ENCODE measurements at regions not wholly inside any gene's neighbourhood (a gene's known extent, or its start where the extent isn't known, plus 50 kb on each side); places are given as distances from the start of the nearest gene placed in this dataset.

DNA sequence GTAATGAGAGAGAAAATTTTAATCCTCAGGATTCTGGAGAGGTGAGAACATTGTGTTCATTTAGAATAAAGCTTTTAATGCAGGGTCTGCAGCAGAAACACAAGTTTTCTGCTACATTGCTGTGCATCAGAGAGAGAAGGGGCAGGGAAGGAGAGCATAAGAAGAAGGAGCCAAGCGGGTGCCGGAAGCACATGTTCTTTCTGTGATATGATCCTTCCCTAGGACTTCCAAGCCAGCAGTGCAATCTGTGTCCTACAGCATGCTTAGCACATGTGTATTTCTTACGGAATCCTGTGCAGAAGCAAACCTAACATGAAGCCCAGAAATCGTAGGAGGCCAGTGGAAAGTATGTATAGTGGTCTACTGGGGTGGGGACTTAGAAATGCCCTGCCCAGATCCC, 458.3 kb upstream of the BRINP1 start:
- H3K27me3 ChIP-seq (replicated peaks; ENCODE audit: insufficient read depth, low read length): no peaks in the 10 kb centered on the region
- no peaks in the 10 kb centered on the region for H3K4me1 ChIP-seq (ENCODE audit: low read length)
- H2AFZ ChIP-seq (ENCODE audit: low read length): no peak overlapping the region

DNA sequence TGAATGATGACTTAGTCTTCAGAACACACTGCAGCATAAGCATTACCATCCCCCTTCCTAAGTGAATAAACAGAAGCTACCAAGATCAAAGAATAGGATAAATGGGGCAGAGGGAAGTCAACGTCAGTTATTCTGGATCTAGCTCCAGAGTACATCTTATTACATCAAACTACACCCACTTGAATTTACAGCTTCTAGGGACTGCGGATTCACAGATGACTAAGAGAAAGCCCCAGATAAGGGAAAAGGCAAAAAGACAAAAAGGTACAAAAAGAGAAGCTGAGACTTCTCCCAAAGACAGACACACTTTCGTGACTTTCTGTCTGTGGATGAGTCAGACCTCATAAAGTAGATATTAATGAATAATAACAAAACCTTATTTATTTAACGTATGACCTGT, 457.9 kb upstream of the BRINP1 start:
- DNase-seq: no peak
- H3K27me3 ChIP-seq (replicated peaks; ENCODE audit: insufficient read depth, low read length): no peaks in the 10 kb centered on the region
- TF ChIP-seq EZH2phosphoT487 (IDR thresholded peaks at IDR 0.05; ENCODE audit: low read length) (no peak), EZH2 (optimal IDR thresholded peaks at IDR 0.05; ENCODE audit: low read depth, low read length) (no peak)
- TF ChIP-seq, protein P1, sequence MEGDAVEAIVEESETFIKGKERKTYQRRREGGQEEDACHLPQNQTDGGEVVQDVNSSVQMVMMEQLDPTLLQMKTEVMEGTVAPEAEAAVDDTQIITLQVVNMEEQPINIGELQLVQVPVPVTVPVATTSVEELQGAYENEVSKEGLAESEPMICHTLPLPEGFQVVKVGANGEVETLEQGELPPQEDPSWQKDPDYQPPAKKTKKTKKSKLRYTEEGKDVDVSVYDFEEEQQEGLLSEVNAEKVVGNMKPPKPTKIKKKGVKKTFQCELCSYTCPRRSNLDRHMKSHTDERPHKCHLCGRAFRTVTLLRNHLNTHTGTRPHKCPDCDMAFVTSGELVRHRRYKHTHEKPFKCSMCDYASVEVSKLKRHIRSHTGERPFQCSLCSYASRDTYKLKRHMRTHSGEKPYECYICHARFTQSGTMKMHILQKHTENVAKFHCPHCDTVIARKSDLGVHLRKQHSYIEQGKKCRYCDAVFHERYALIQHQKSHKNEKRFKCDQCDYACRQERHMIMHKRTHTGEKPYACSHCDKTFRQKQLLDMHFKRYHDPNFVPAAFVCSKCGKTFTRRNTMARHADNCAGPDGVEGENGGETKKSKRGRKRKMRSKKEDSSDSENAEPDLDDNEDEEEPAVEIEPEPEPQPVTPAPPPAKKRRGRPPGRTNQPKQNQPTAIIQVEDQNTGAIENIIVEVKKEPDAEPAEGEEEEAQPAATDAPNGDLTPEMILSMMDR (IDR thresholded peaks at IDR 0.05; ENCODE audit: low read length): no peak
- no peaks in the 10 kb centered on the region for H3K36me3 ChIP-seq (replicated peaks; ENCODE audit: insufficient read depth, low read length)
- no peaks in the 10 kb centered on the region for H3K79me2 ChIP-seq (ENCODE audit: low read length)
- H3F3A ChIP-seq (ENCODE audit: insufficient read depth, low read length): no peaks in the 10 kb centered on the region
- no peak overlapping the region for H3K9ac ChIP-seq (ENCODE audit: low read length)
- no peak overlapping the region for H3K27ac ChIP-seq (ENCODE audit: low read length)
- H3K4me1 ChIP-seq (ENCODE audit: low read length): no peaks in the 10 kb centered on the region
- no peak overlapping the region for H3K4me3 ChIP-seq (ENCODE audit: low read length)
- no peak overlapping the region for H2AFZ ChIP-seq (ENCODE audit: low read length)
- no peaks in the 10 kb centered on the region for H3K9me2 ChIP-seq (replicated peaks; ENCODE audit: insufficient read depth, low read length)
- H3K9me3 ChIP-seq (replicated peaks; ENCODE audit: insufficient read depth, low read length): no peaks in the 10 kb centered on the region
- H4K20me1 ChIP-seq (ENCODE audit: insufficient read depth, low read length): no peaks in the 10 kb centered on the region
- no peak overlapping the region for H3K4me2 ChIP-seq (ENCODE audit: low read depth, low read length)

More for the DNA sequence above, 458.3 kb upstream of the BRINP1 start:
- H3K9me2 ChIP-seq (replicated peaks; ENCODE audit: insufficient read depth, low read length): no peaks in the 10 kb centered on the region
- no peaks in the 10 kb centered on the region for H3K79me2 ChIP-seq (ENCODE audit: low read length)
- no peaks in the 10 kb centered on the region for H3K9me3 ChIP-seq (replicated peaks; ENCODE audit: insufficient read depth, low read length)
- H3K27ac ChIP-seq (ENCODE audit: low read length): no peak overlapping the region
- H3K4me3 ChIP-seq (ENCODE audit: low read length): no peak overlapping the region
- no peak for DNase-seq
- no peaks in the 10 kb centered on the region for H3K36me3 ChIP-seq (replicated peaks; ENCODE audit: insufficient read depth, low read length)
- H3K4me2 ChIP-seq (ENCODE audit: low read depth, low read length): no peak overlapping the region
- H3F3A ChIP-seq (ENCODE audit: insufficient read depth, low read length): no peaks in the 10 kb centered on the region
- TF ChIP-seq, protein P1 (IDR thresholded peaks at IDR 0.05; ENCODE audit: low read length): no peak
- TF ChIP-seq EZH2 (optimal IDR thresholded peaks at IDR 0.05; ENCODE audit: low read depth, low read length): no peak
- no peak for TF ChIP-seq EZH2phosphoT487 (IDR thresholded peaks at IDR 0.05; ENCODE audit: low read length)
- H4K20me1 ChIP-seq (ENCODE audit: insufficient read depth, low read length): no peaks in the 10 kb centered on the region
- no peak overlapping the region for H3K9ac ChIP-seq (ENCODE audit: low read length)

DNA sequence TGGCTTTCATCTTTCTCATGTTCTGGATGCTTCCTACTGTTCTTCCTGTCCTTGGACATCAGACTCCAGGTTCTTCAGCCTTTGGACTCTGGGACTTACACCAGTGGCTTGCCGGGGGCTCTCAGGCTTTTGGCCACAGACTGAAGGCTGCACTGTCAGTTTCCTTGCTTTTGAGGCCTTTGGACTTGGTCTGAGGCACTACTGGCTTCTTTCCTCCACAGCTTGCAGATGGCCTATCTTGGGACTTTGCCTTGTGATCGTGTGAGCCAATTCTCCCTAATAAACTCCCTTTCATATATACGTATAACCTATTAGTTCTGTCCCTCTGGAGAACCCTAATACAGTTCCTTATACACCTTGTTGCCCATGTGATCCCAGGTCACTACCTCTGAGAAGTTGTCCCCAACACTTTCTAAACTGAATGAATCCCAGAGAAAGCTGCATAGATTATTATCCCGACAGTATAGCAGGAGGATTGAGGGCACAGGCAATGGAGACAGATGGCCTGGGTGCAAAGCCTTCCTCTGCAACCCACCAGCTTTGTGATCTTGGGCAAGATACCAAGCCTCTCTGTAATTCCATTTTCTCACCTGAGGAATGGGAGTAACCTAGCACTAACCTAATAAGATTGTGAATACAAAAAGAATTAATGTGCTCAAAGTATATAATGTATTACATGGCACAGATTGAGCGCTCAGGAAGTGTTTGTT, 449.6 kb upstream of the BRINP1 start:
- Histone ChIP-seq H3K9ac (ENCODE audit: low read length) (no peak overlapping the region), H2AFZ (ENCODE audit: low read length) (no peak overlapping the region), H3K4me3 (ENCODE audit: low read length) (no peak overlapping the region), H3K9me2 (replicated peaks; ENCODE audit: insufficient read depth, low read length) (no peaks in the 10 kb centered on the region), H3F3A (ENCODE audit: insufficient read depth, low read length) (no peaks in the 10 kb centered on the region), H3K27ac (ENCODE audit: low read length) (no peak overlapping the region), H3K36me3 (replicated peaks; ENCODE audit: insufficient read depth, low read length) (no peaks in the 10 kb centered on the region), H3K9me3 (replicated peaks; ENCODE audit: insufficient read depth, low read length) (no peaks in the 10 kb centered on the region), H3K79me2 (ENCODE audit: low read length) (no peaks in the 10 kb centered on the region), H3K4me1 (ENCODE audit: low read length) (no peaks in the 10 kb centered on the region), H3K27me3 (replicated peaks; ENCODE audit: insufficient read depth, low read length) (no peaks in the 10 kb centered on the region), H3K4me2 (ENCODE audit: low read depth, low read length) (no peak overlapping the region), H4K20me1 (ENCODE audit: insufficient read depth, low read length) (no peaks in the 10 kb centered on the region)
- TF ChIP-seq EZH2 (optimal IDR thresholded peaks at IDR 0.05; ENCODE audit: low read depth, low read length): no peak
- TF ChIP-seq, protein P1 (IDR thresholded peaks at IDR 0.05; ENCODE audit: low read length): no peak
- TF ChIP-seq EZH2phosphoT487 (IDR thresholded peaks at IDR 0.05; ENCODE audit: low read length): no peak
- DNase-seq: no peak

Data from MM.1S (cell line).